ENCODE measurements at regions not wholly inside any gene's neighbourhood (a gene's known extent, or its start where the extent isn't known, plus 50 kb on each side); places are given as distances from the start of the nearest gene placed in this dataset.

GRCh38 chr6:113317442-113317841 lies 539.7 kb upstream of the MARCKS start:
- TF ChIP-seq POLR2A (IDR thresholded peaks at IDR 0.05; ENCODE audit: low read length) (no peak), GATA1 (IDR thresholded peaks at IDR 0.05; ENCODE audit: low read depth, low read length) (no peak)
